ENCODE measurements at regions not wholly inside any gene's neighbourhood (a gene's known extent, or its start where the extent isn't known, plus 50 kb on each side); places are given as distances from the start of the nearest gene placed in this dataset.

GRCh38 chr2:8370258-8370802 lies 311.5 kb upstream of the ID2 start:
- TF ChIP-seq CTCF (IDR thresholded peaks at IDR 0.05), result no peak
- TF ChIP-seq POLR2A (IDR thresholded peaks at IDR 0.05), result no peak

All from adrenal gland (tissue), 5 donors.